HG03460 (cell line): ENCODE measurements at regions not wholly inside any gene's neighbourhood (a gene's known extent, or its start where the extent isn't known, plus 50 kb on each side); places are given as distances from the start of the nearest gene placed in this dataset.

Source experiments
- ATAC-seq: cut with Tn5 transposase; IDR thresholded peaks from one replicate; pipeline ENCODE4 v1.9.1; 2021; ENCODE audit not compliant: unreplicated experiment

GRCh38 chr1:204736836-204737235, 51.3 kb upstream of the LRRN2 start:
- no peak for ATAC-seq

- ATAC-seq = no peak
Measured at GRCh38 chr1:204738506-204738905, 53.0 kb upstream of the LRRN2 start.

DNA sequence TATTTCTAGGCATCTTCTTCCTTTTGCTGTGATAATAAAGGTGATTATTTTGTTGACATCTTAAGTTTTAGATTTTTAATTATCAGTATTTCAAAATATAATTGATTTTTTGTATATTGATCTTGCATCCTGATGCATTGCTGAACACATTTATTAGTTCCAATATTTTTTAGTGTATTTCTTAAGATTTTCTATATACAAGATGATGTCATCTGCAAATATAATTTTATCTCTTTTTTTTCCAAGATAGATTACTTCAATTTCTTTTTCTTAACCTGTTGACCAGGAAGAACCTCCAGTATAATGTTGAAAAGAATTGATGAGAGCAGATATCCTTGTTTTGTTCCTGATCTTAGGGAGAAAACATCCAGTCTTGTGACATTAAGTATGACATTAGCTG, 54.8 kb upstream of the LRRN2 start:
- ATAC-seq = no peak

GRCh38 chr1:204741440-204741839, 55.9 kb upstream of the LRRN2 start:
- ATAC-seq = no peak

DNA sequence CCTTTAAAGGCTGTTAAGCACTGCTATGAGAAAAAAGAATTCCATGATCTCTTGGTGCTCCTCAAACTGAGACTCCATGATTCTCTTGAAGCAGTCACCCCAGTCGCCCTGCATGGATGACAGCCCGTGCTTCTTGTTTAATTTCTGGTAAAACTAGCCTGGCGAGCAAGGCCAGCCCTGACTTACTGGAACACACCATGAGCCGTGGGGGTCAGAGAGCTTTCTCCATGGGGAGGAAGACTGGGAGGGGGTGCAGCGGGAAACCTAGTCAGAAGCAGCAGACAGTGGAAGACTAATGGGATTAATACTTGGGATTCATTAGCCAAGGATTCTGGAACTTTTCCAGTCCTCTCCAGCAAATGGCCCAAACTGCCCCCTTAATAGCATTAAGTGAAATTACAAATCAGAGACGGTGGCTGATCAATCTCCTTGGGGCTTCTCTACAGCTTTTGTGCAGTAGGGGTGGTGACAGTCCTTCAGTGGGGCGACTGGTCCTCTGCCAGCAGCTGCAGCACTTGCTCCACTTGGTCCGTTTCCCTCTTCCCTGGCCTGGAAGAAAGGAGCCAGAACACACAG, 57.2 kb upstream of the LRRN2 start:
- ATAC-seq = no peak

DNA sequence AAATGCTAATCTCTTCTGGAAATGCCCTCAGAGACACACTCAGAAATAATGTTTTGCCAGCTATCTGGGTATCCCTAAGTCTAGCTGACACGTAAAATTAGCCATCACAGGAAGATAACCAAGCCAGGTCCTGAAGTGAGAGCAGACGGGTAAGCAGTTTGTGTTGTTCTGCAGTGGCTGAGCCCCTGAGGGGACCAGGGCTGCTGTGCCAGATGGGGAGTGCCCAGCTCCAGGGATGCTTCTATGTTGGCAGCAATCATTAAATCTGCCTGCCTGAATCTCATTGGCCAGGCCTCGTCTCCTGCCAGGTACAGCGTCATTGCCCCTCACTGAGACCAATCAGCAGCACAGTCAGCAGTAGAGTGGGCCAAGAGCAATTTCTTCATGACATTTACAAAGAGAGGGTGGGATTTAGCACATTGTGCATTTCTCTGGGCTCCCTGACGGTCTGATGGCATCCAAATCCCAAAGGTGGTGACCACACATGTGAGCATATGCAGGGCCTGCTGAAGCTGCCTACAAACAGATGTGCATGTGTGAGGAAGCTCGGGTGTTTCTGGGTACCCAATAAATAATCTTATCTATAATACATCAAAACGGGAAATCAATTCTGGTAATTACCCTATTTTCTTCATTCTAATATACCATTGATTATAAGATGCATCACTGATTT, 58.7 kb upstream of the LRRN2 start:
- no peak for ATAC-seq

DNA sequence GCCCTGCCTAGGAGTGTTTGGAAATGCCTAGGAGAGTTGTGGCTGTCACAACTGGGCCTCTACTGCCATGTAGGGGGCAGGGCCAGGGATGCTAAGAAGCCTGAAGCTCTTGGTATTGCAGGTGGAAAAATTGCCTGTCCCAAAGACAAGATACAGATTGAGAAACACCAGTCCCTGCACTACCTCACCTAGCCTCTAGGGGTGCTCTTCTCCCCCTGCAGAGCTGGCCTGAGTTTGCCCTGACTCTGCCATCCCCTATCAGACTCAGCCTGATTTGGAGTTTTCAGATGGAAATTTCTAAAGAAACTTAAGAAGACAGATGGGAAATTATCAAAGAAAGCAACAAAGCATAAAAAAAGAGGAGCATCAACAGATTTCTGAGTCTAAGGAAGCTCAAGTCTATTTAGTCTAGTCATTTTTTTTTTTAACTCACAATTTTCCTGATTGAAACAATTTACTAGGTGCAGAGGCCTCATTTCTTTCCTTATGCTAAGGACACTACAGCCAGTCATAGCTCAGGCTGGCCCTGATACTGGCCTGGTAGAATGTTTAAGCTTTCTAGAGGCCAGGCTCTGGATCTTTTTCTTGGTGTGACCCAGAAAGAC, 61.4 kb upstream of the LRRN2 start:
- no peak for ATAC-seq

GRCh38 chr1:204751480-204751879, 65.9 kb upstream of the LRRN2 start:
- ATAC-seq = no peak

- ATAC-seq = no peak
Measured at GRCh38 chr1:204751883-204752687, 66.5 kb upstream of the LRRN2 start.

- ATAC-seq = no peak
Measured at GRCh38 chr1:204752688-204753040, 67.1 kb upstream of the LRRN2 start.

DNA sequence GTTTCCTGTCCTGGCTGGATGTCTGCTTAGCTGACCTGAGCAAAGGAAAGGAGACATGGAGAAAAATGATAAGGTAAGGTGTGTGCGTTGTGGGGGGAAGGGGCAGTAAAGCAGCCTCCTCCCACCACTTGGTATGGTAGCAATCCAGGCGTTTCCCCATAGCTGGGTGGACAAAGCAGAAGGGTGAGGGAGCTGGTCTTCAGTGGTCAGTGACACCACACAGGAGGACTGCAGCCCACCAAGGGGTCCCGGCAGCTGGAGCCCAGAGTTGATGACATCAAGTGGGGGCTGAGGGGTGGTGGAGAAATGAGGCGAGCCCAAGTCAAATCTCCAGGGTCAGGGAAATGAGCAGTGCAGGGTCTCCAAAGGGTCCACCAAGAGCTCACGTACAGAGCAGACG, 69.3 kb upstream of the LRRN2 start:
- ATAC-seq = no peak

GRCh38 chr1:204756349-204756748, 70.8 kb upstream of the LRRN2 start:
- ATAC-seq = no peak

DNA sequence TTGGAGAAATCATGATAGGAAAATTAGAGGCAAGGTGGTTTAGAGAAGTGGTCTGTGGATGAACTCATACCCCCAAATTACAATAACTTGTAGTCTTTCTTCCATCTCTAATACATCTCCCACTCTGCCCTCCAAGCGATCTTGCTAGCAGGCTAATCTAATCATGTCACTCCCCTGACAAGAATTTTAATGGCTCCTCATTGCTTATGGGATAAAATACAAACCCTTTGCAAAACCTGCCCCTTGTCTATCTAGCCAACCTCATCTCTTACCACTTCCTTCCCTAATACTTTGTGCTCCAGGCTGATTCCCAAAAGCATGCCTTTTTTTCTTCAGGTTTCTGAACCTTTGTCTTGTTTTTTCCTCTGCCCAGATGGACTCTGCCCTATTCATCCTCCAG, 71.3 kb upstream of the LRRN2 start:
- ATAC-seq = no peak

DNA sequence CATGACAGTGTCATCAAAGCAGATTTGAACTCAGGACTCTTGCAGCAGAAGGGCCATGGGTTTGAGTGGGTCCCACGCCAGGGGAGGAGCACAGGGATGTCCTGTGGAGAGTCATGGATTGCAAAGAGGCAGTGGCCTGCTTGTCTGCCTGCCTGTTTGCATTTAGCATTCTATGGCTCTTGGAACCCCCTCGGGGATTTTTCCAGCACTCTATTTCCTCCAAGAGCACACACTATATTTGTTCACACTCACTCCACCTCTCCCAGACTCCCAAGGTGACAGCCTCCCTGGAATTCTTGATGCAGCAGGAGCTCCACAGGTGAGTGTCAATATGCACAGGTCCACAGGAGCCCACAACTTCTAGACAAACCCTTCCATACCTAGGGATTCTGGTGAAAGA, 73.1 kb upstream of the LRRN2 start:
- no peak for ATAC-seq

DNA sequence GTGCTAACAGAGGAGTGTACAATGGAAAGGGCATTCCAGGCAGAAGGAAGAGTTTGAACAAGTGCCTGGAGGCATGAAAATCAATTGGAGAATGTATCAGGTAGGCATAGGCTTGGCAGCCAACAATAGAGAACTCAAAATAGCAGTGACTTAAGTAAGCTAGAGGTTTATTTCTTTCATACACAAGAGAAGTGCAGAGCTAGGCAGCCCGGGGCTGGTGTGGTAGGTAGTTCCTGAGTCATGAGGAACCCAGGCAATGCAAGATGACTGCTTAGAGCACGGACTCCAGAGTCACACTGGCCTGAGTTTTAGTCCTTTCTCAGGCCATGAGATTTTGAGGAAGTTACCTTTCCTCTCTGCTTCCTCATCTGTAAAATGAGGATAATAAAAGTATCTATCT, 74.8 kb upstream of the LRRN2 start:
- no peak for ATAC-seq

- ATAC-seq = no peak
Measured at GRCh38 chr1:204760757-204761156, 75.2 kb upstream of the LRRN2 start.

DNA sequence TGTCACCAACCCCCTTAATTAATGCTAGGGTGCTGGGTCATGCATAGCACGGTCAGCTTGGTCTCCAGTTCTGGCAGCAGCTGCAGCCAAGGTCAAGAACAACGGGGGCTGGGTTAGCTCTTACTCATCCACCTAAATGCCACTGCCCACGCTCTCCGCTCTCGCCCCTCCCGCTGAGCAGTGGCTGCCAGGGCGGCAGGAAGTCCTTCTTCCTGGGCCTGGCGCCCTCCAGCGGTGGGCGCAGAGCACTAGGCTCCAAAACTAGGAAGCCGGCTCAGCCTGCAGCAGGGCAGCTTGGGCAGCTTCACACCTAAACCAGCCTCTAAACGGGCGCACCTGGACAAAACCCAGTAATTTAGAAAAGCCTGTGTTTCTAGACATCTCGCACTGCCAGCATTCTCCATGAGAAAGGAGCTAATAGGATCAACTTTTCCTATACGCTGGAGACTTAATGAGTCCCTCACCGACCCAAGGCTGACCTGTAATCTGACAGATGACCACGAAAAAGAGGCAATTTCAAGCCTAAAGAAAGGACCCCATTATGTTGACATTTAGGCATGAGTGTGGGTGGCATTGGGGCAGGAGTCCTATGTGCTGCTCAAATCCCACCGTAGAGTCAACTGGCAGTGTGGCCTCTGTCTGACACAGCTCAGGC, 78.4 kb upstream of the LRRN2 start:
- ATAC-seq = peak; percentile 77

DNA sequence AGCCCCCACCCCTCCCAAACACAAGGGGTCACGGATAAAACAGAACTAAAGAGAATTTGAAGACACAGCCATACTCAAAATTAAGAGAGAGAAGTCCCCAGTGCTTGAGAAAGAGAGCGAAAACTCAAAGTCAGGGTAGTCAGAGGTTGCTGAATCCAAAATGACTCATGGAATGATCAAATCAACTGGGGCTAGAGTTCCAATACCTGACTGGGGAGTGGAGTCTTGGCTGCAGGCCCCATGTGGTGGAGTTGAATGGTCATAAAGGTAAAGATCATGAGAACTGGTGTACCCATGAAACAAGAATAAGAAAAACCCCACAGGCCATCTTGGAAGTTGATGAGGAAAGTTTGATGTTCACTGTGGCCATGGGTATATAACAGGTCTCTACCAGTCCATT, 84.5 kb upstream of the LRRN2 start:
- ATAC-seq = no peak

DNA sequence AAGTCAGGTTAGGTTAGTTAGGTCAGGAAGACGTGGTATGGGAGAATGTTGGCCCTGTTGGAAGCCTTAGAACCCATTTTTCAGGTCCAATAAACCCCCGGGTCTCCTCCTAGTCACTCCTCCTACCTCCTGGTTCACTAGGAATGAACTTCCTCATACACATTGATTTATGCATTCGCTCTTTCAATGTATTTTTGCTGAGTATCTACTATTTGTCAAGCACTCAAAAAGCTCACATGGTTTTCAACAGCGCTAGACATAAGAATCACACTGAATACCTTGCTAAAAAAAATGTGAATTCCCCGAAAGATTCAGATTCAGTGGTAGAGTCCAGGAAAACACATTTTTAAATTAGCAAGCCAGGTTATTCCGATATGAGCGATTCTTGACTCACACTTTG, 85.8 kb upstream of the LRRN2 start:
- ATAC-seq = no peak

GRCh38 chr1:204773246-204773645, 87.7 kb upstream of the LRRN2 start:
- no peak for ATAC-seq

DNA sequence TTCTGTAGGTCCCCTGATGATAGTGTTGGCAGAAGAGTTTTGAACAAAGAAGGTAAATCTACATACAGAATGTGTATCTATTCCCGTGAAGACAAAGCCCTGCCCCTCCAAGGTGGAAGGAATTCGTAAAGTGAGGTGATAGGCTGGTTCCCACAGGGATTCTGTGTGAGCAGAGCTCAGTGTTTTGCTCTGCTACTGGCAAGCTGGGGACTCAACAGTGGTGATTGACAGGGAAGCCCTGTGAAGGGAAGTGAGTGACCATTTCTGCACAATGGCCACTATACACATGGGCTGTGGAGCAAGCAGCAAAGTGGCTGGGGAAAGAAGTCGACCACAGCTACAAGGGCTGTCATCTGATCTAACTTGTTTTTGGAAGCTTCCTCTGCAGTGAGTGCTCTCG, 90.0 kb upstream of the LRRN2 start:
- ATAC-seq = no peak

DNA sequence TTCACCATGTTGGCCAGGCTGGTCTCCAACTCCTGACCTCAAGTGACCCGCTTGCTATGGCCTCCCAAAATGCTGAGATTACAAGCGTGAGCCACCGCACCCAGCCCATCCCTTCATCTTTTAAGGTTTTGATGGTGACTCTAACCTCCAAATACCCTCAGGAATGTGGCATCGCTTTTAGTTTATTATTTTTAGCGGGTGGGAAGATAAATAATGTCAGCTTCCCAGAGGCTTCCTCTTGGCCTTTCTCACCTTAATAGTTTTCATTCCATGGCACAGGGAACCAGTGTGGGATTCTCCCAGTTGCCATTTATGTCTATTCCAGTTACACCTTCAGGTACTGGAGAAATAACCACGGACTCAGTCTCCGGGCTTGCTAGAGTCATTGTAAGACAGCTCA, 92.1 kb upstream of the LRRN2 start:
- no peak for ATAC-seq
